ENCODE measurements at regions not wholly inside any gene's neighbourhood (a gene's known extent, or its start where the extent isn't known, plus 50 kb on each side); places are given as distances from the start of the nearest gene placed in this dataset.

DNA sequence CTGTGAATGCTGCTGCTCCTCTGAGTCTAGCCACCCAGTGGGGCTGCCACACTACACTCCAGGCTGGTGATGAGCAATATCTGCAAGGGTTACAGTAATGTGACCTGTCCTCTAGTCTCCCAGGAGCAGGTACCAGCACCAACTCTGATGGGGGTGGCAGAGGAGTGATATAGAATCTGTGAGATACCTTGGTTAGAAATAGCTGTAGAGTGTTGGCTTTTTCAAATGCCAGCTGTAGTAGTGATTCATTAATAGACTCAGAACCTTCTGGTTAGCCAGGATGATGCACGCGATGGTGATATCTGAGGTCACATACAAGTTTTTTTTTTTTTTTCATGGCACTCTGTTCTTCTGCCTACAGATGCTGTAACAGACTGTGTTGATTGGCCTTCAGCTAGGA, 757.1 kb downstream of the INHBA start:
- TF ChIP-seq ZNF274 (IDR thresholded peaks at IDR 0.05; ENCODE audit: borderline replicate concordance, extremely low read depth, low read length) = no peak
- no peak for TF ChIP-seq POLR2A (IDR thresholded peaks at IDR 0.05; ENCODE audit: control extremely low read depth in 1 of 2, low read depth in 2 of 2, low read length in 2 of 2)
- TF ChIP-seq MAX (IDR thresholded peaks at IDR 0.05) = no peak
- TF ChIP-seq SRF (IDR thresholded peaks at IDR 0.05; ENCODE audit: low read depth, low read length) = no peak
- no peak for TF ChIP-seq EP300 (IDR thresholded peaks at IDR 0.05; ENCODE audit: borderline replicate concordance in 1 of 2, low read depth in 2 of 2, low read length in 2 of 2)
- TF ChIP-seq YY1 (IDR thresholded peaks at IDR 0.05; ENCODE audit: low read depth, low read length) = no peak
- no peak for TF ChIP-seq NRF1 (IDR thresholded peaks at IDR 0.05; ENCODE audit: low read depth, low read length)
- TF ChIP-seq EZH2 (IDR thresholded peaks at IDR 0.05; ENCODE audit: low read depth, low read length, severe bottlenecking) = no peak
- TF ChIP-seq, protein P1, sequence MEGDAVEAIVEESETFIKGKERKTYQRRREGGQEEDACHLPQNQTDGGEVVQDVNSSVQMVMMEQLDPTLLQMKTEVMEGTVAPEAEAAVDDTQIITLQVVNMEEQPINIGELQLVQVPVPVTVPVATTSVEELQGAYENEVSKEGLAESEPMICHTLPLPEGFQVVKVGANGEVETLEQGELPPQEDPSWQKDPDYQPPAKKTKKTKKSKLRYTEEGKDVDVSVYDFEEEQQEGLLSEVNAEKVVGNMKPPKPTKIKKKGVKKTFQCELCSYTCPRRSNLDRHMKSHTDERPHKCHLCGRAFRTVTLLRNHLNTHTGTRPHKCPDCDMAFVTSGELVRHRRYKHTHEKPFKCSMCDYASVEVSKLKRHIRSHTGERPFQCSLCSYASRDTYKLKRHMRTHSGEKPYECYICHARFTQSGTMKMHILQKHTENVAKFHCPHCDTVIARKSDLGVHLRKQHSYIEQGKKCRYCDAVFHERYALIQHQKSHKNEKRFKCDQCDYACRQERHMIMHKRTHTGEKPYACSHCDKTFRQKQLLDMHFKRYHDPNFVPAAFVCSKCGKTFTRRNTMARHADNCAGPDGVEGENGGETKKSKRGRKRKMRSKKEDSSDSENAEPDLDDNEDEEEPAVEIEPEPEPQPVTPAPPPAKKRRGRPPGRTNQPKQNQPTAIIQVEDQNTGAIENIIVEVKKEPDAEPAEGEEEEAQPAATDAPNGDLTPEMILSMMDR (IDR thresholded peaks at IDR 0.05; ENCODE audit: control extremely low read depth in 1 of 3, insufficient read depth in 1 of 3, low read depth in 1 of 3, low read length in 3 of 3) = no peak
- no peak for TF ChIP-seq RNF2 (IDR thresholded peaks at IDR 0.05; ENCODE audit: borderline replicate concordance, low read depth, low read length, missing control alignments, poor library complexity, severe bottlenecking)
- no peak for TF ChIP-seq POLR2AphosphoS5 (IDR thresholded peaks at IDR 0.05; ENCODE audit: low read depth, low read length)
- TF ChIP-seq KDM5A (IDR thresholded peaks at IDR 0.05; ENCODE audit: low read length) = no peak
- no peak for TF ChIP-seq SIRT6 (IDR thresholded peaks at IDR 0.05; ENCODE audit: low read length)
- TF ChIP-seq CEBPB (IDR thresholded peaks at IDR 0.05; ENCODE audit: low read depth, low read length) = no peak
